Neural progenitor cell (in vitro differentiated cells): ENCODE measurements at regions not wholly inside any gene's neighbourhood (a gene's known extent, or its start where the extent isn't known, plus 50 kb on each side); places are given as distances from the start of the nearest gene placed in this dataset.

ENCODE experiments used
- DNase-seq: peaks from one replicate; pipeline ENCODE4 v3.0.0-alpha.2; 2016; ENCODE audit warnings: low spot score
- H2AFZ ChIP-seq: fragments of 200-600 bp; sonication (generic); replicated peaks from 2 replicates; pipeline ENCODE4 v1.6.1; 2016; ENCODE audit warnings: antibody characterized with exemption
- H3F3A ChIP-seq: fragments of 200-600 bp; sonication (generic); 2 replicates; pipeline ENCODE4 v1.6.1; 2016; ENCODE audit warnings: antibody characterized with exemption, low read depth
- H3K27ac ChIP-seq: fragments of 200-600 bp; sonication (generic); 2 replicates; pipeline ENCODE4 v1.5.1; 2016; ENCODE audit warnings: mild to moderate bottlenecking
- H3K27me3 ChIP-seq: fragments of 200-600 bp; sonication (generic); 2 replicates; pipeline ENCODE4 v1.6.1; 2016; ENCODE audit warnings: mild to moderate bottlenecking, moderate library complexity
- H3K36me3 ChIP-seq: fragments of 200-600 bp; sonication (generic); 2 replicates; pipeline ENCODE4 v1.5.1; 2016
- H3K4me1 ChIP-seq: fragments of 200-600 bp; sonication (generic); 2 replicates; pipeline ENCODE4 v1.6.1; 2016; ENCODE audit warnings: mixed run types
- H3K4me2 ChIP-seq: fragments of 200-600 bp; sonication (generic); 2 replicates; pipeline ENCODE4 v1.6.1; 2016
- H3K4me3 ChIP-seq: fragments of 200-600 bp; sonication (generic); 2 replicates; pipeline ENCODE4 v1.5.1; 2016
- H3K79me2 ChIP-seq: fragments of 200-600 bp; sonication (generic); 2 replicates; pipeline ENCODE4 v1.6.1; 2016; ENCODE audit warnings: low read depth
- H3K9ac ChIP-seq: fragments of 200-600 bp; sonication (generic); 2 replicates; pipeline ENCODE4 v1.6.1; 2016
- H3K9me3 ChIP-seq: fragments of 200-600 bp; sonication (generic); 2 replicates; pipeline ENCODE4 v1.5.1; 2016; ENCODE audit warnings: low read depth
- H4K20me1 ChIP-seq: fragments of 200-600 bp; sonication (generic); 2 replicates; pipeline ENCODE4 v1.6.1; 2016; ENCODE audit warnings: low read depth
- H3K27ac Mint-ChIP-seq: 3 replicates; pipeline ENCODE4 v1.8.0; 2021; ENCODE audit warnings: mixed read lengths
- H3K27me3 Mint-ChIP-seq: 2 replicates; pipeline ENCODE4 v1.8.0; 2022; ENCODE audit warnings: low read depth, mild to moderate bottlenecking, inconsistent platforms, moderate library complexity, mixed read lengths; ENCODE audit not compliant: insufficient read depth
- H3K36me3 Mint-ChIP-seq: 3 replicates; pipeline ENCODE4 v1.8.0; 2021; ENCODE audit warnings: mixed read lengths
- H3K4me1 Mint-ChIP-seq: 3 replicates; pipeline ENCODE4 v1.8.0; 2021; ENCODE audit warnings: mixed read lengths
- H3K4me3 Mint-ChIP-seq: 3 replicates; pipeline ENCODE4 v1.8.0; 2021; ENCODE audit warnings: mild to moderate bottlenecking, moderate library complexity, mixed read lengths
- H3K9me3 Mint-ChIP-seq: 3 replicates; pipeline ENCODE4 v1.8.0; 2020; ENCODE audit warnings: mixed read lengths
- CTCF ChIP-seq: fragments of 200-600 bp; sonication (generic); IDR thresholded peaks from 2 replicates; pipeline ENCODE4 v1.5.1; 2017; ENCODE audit warnings: antibody characterized with exemption, mild to moderate bottlenecking
- EZH2 ChIP-seq: fragments of 200-600 bp; sonication (generic); IDR thresholded peaks from 2 replicates; pipeline ENCODE4 v1.6.1; 2017; ENCODE audit warnings: antibody characterized with exemption, mild to moderate bottlenecking, moderate library complexity
- EZH2phosphoT487 ChIP-seq: fragments of 200-600 bp; sonication (generic); IDR thresholded peaks from 2 replicates; pipeline ENCODE4 v1.6.1; 2017; ENCODE audit warnings: antibody characterized with exemption

GRCh38 chr12:33828326-33828725 is 194.0 kb upstream of the ALG10 start:
- no peaks in the 10 kb centered on the region for H3K27me3 ChIP-seq
- no peaks in the 10 kb centered on the region for H4K20me1 ChIP-seq
- no peaks in the 10 kb centered on the region for H3K9me3 ChIP-seq
- Mint-ChIP-seq H3K27me3 (no peaks in the 10 kb centered on the region), H3K4me1 (no peaks in the 10 kb centered on the region), H3K36me3 (no peaks in the 10 kb centered on the region), H3K27ac (no peak overlapping the region), H3K9me3 (no peaks in the 10 kb centered on the region), H3K4me3 (no peak overlapping the region)
- no peak overlapping the region for H3K9ac ChIP-seq
- no peaks in the 10 kb centered on the region for H3F3A ChIP-seq
- no peak for TF ChIP-seq EZH2phosphoT487
- TF ChIP-seq CTCF: no peak
- no peak for TF ChIP-seq EZH2
- H2AFZ ChIP-seq: no peak overlapping the region
- H3K79me2 ChIP-seq: no peaks in the 10 kb centered on the region
- no peak overlapping the region for H3K27ac ChIP-seq
- H3K4me1 ChIP-seq: no peaks in the 10 kb centered on the region
- H3K4me2 ChIP-seq: no peak overlapping the region
- no peak overlapping the region for H3K4me3 ChIP-seq
- no peaks in the 10 kb centered on the region for H3K36me3 ChIP-seq
- no peak for DNase-seq

GRCh38 chr12:33830070-33830469 is 192.2 kb upstream of the ALG10 start:
- Mint-ChIP-seq H3K36me3 (no peaks in the 10 kb centered on the region), H3K27ac (no peak overlapping the region), H3K4me3 (no peak overlapping the region), H3K27me3 (no peaks in the 10 kb centered on the region), H3K4me1 (no peaks in the 10 kb centered on the region), H3K9me3 (no peaks in the 10 kb centered on the region)
- H3K79me2 ChIP-seq: no peaks in the 10 kb centered on the region
- no peaks in the 10 kb centered on the region for H3K36me3 ChIP-seq
- H3K27me3 ChIP-seq: no peaks in the 10 kb centered on the region
- no peak overlapping the region for H2AFZ ChIP-seq
- H3K4me1 ChIP-seq: no peaks in the 10 kb centered on the region
- TF ChIP-seq EZH2 (no peak), CTCF (no peak), EZH2phosphoT487 (no peak)
- no peak overlapping the region for H3K9ac ChIP-seq
- no peak overlapping the region for H3K4me2 ChIP-seq
- H3F3A ChIP-seq: no peaks in the 10 kb centered on the region
- H3K27ac ChIP-seq: no peak overlapping the region
- no peak for DNase-seq
- H3K4me3 ChIP-seq: no peak overlapping the region
- no peaks in the 10 kb centered on the region for H3K9me3 ChIP-seq
- no peaks in the 10 kb centered on the region for H4K20me1 ChIP-seq

GRCh38 chr12:33832900-33833299 is 189.4 kb upstream of the ALG10 start:
- TF ChIP-seq EZH2 (no peak), CTCF (no peak), EZH2phosphoT487 (no peak)
- H4K20me1 ChIP-seq: no peaks in the 10 kb centered on the region
- H3K36me3 Mint-ChIP-seq: no peaks in the 10 kb centered on the region
- no peak overlapping the region for H3K4me2 ChIP-seq
- H3K9me3 ChIP-seq: no peaks in the 10 kb centered on the region
- DNase-seq: no peak
- no peaks in the 10 kb centered on the region for H3K27me3 ChIP-seq
- H3F3A ChIP-seq: no peaks in the 10 kb centered on the region
- no peaks in the 10 kb centered on the region for H3K79me2 ChIP-seq
- no peaks in the 10 kb centered on the region for H3K36me3 ChIP-seq
- H3K27ac Mint-ChIP-seq: no peak overlapping the region
- no peaks in the 10 kb centered on the region for H3K4me1 Mint-ChIP-seq
- H3K4me3 ChIP-seq: no peak overlapping the region
- no peaks in the 10 kb centered on the region for H3K4me1 ChIP-seq
- H3K4me3 Mint-ChIP-seq: no peak overlapping the region
- no peaks in the 10 kb centered on the region for H3K9me3 Mint-ChIP-seq
- H3K27me3 Mint-ChIP-seq: no peaks in the 10 kb centered on the region
- H3K9ac ChIP-seq: no peak overlapping the region
- H2AFZ ChIP-seq: no peak overlapping the region
- no peak overlapping the region for H3K27ac ChIP-seq

GRCh38 chr12:33834672-33835071 is 187.6 kb upstream of the ALG10 start:
- no peaks in the 10 kb centered on the region for H3K4me1 Mint-ChIP-seq
- H3K27ac Mint-ChIP-seq: no peak overlapping the region
- no peaks in the 10 kb centered on the region for H3K9me3 ChIP-seq
- H3K4me3 ChIP-seq: no peak overlapping the region
- no peaks in the 10 kb centered on the region for H3K36me3 ChIP-seq
- no peaks in the 10 kb centered on the region for H3K27me3 ChIP-seq
- H2AFZ ChIP-seq: no peak overlapping the region
- no peaks in the 10 kb centered on the region for H3K27me3 Mint-ChIP-seq
- H3K9ac ChIP-seq: no peak overlapping the region
- no peaks in the 10 kb centered on the region for H3K79me2 ChIP-seq
- DNase-seq: no peak
- no peak overlapping the region for H3K4me3 Mint-ChIP-seq
- no peaks in the 10 kb centered on the region for H3K9me3 Mint-ChIP-seq
- no peaks in the 10 kb centered on the region for H3K36me3 Mint-ChIP-seq
- no peaks in the 10 kb centered on the region for H4K20me1 ChIP-seq
- no peak overlapping the region for H3K4me2 ChIP-seq
- no peaks in the 10 kb centered on the region for H3K4me1 ChIP-seq
- no peak overlapping the region for H3K27ac ChIP-seq
- H3F3A ChIP-seq: no peaks in the 10 kb centered on the region
- TF ChIP-seq EZH2phosphoT487: no peak
- TF ChIP-seq CTCF: no peak
- TF ChIP-seq EZH2: no peak
